SU-DHL-6 (cell line): ENCODE measurements at regions not wholly inside any gene's neighbourhood (a gene's known extent, or its start where the extent isn't known, plus 50 kb on each side); places are given as distances from the start of the nearest gene placed in this dataset.

Experiments
- H2AFZ ChIP-seq: fragments of 200-600 bp; sonication (generic); 2 replicates; pipeline ENCODE4 v1.6.1; 2014; ENCODE audit warnings: low read depth, mild to moderate bottlenecking, moderate library complexity, mixed read lengths, antibody characterized with exemption, low read length; ENCODE audit not compliant: severe bottlenecking
- H3F3A ChIP-seq: fragments of 200-600 bp; shearing (Covaris generic); 2 replicates; pipeline ENCODE4 v1.6.0; 2016; ENCODE audit warnings: antibody characterized with exemption, mild to moderate bottlenecking; ENCODE audit not compliant: insufficient read depth
- H3K27ac ChIP-seq: fragments of 200-600 bp; sonication (generic); 2 replicates; pipeline ENCODE4 v1.5.1; 2016; ENCODE audit warnings: low read depth, mild to moderate bottlenecking, low read length, moderate library complexity, mixed read lengths
- H3K27me3 ChIP-seq: fragments of 200-600 bp; sonication (generic), shearing (Covaris generic); 2 replicates; pipeline ENCODE4 v1.6.0; 2014; ENCODE audit warnings: mild to moderate bottlenecking, low read length
- H3K36me3 ChIP-seq: fragments of 200-600 bp; sonication (generic); 2 replicates; pipeline ENCODE4 v1.6.1; 2014; ENCODE audit warnings: mild to moderate bottlenecking, low read length, mixed read lengths
- H3K4me2 ChIP-seq: fragments of 300-600, 200-600 bp; shearing (Covaris generic), sonication (generic); 2 replicates; pipeline ENCODE4 v1.6.0; 2014; ENCODE audit warnings: low read length, low read depth, mild to moderate bottlenecking; ENCODE audit not compliant: poor library complexity, severe bottlenecking
- H3K4me3 ChIP-seq: fragments of 200-600 bp; sonication (generic); 2 replicates; pipeline ENCODE4 v1.5.1; 2014; ENCODE audit warnings: antibody characterized with exemption, low read length, mild to moderate bottlenecking, mixed read lengths; ENCODE audit not compliant: insufficient read depth, poor library complexity, severe bottlenecking
- H3K79me2 ChIP-seq: fragments of 200-600 bp; sonication (generic); 2 replicates; pipeline ENCODE4 v1.6.1; 2014; ENCODE audit warnings: mild to moderate bottlenecking, low read length, moderate library complexity; ENCODE audit not compliant: insufficient read depth
- H3K9ac ChIP-seq: fragments of 200-600 bp; sonication (generic); 2 replicates; pipeline ENCODE4 v1.7.0; 2014; ENCODE audit warnings: mild to moderate bottlenecking, low read length
- H3K9me2 ChIP-seq: fragments of 200-600 bp; sonication (generic); replicated peaks from 2 replicates; pipeline ENCODE4 v1.6.1; 2014; ENCODE audit warnings: low read length; ENCODE audit not compliant: insufficient read depth
- H3K9me3 ChIP-seq: fragments of 200-600 bp; sonication (generic); 2 replicates; pipeline ENCODE4 v1.6.1; 2014; ENCODE audit warnings: low read length, mixed read lengths; ENCODE audit not compliant: insufficient read depth
- H4K20me1 ChIP-seq: fragments of 200-600 bp; sonication (generic); 2 replicates; pipeline ENCODE4 v1.6.1; 2014; ENCODE audit warnings: low read depth, mild to moderate bottlenecking, antibody characterized with exemption, low read length, moderate library complexity, mixed read lengths
- EZH2phosphoT487 ChIP-seq: fragments of 200-600 bp; sonication (generic), shearing (Covaris generic); conservative IDR thresholded peaks from 2 replicates; pipeline ENCODE4 v1.6.1; 2018; ENCODE audit warnings: mild to moderate bottlenecking, antibody characterized with exemption, low read length, moderate library complexity, mixed read lengths
- TF ChIP-seq, protein P1 (sequence below): fragments of 200-600 bp; sonication (generic); IDR thresholded peaks from one replicate; pipeline ENCODE4 v1.5.1; 2017; ENCODE audit warnings: antibody characterized with exemption, mild to moderate bottlenecking, low read length, moderate library complexity; ENCODE audit not compliant: insufficient read depth, poor library complexity, severe bottlenecking

DNA sequence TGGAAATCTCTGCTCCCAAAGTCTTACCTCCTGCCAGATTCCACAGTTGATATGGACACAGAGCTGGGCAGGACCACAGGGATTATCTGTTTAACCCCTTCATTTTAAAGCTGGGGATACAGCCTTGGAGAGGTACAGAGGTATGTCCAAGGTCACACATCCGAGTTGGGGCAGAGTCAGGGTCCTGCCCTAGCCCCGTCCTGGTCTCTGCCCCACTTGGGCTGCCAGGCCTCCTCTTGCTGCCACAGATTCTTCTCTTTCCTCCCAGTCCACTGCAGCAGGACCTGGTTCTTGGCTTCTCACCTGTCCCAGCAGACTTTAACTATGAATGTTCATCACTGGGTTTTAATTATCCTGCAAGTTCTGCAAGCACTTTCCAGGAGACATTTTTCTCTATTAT, 258.3 kb downstream of the MATN1 start:
- no peak overlapping the region for H3K9ac ChIP-seq
- H3K9me2 ChIP-seq: no peaks in the 10 kb centered on the region
- H3K4me3 ChIP-seq: no peak overlapping the region
- TF ChIP-seq, protein P1, sequence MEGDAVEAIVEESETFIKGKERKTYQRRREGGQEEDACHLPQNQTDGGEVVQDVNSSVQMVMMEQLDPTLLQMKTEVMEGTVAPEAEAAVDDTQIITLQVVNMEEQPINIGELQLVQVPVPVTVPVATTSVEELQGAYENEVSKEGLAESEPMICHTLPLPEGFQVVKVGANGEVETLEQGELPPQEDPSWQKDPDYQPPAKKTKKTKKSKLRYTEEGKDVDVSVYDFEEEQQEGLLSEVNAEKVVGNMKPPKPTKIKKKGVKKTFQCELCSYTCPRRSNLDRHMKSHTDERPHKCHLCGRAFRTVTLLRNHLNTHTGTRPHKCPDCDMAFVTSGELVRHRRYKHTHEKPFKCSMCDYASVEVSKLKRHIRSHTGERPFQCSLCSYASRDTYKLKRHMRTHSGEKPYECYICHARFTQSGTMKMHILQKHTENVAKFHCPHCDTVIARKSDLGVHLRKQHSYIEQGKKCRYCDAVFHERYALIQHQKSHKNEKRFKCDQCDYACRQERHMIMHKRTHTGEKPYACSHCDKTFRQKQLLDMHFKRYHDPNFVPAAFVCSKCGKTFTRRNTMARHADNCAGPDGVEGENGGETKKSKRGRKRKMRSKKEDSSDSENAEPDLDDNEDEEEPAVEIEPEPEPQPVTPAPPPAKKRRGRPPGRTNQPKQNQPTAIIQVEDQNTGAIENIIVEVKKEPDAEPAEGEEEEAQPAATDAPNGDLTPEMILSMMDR: no peak
- no peak for TF ChIP-seq EZH2phosphoT487
- H3F3A ChIP-seq: no peaks in the 10 kb centered on the region
- no peak overlapping the region for H3K4me2 ChIP-seq
- H3K9me3 ChIP-seq: no peaks in the 10 kb centered on the region
- H3K36me3 ChIP-seq: no peaks in the 10 kb centered on the region
- H3K79me2 ChIP-seq: no peaks in the 10 kb centered on the region
- no peak overlapping the region for H2AFZ ChIP-seq
- no peaks in the 10 kb centered on the region for H4K20me1 ChIP-seq
- H3K27me3 ChIP-seq: no peaks in the 10 kb centered on the region
- H3K27ac ChIP-seq: no peak overlapping the region

DNA sequence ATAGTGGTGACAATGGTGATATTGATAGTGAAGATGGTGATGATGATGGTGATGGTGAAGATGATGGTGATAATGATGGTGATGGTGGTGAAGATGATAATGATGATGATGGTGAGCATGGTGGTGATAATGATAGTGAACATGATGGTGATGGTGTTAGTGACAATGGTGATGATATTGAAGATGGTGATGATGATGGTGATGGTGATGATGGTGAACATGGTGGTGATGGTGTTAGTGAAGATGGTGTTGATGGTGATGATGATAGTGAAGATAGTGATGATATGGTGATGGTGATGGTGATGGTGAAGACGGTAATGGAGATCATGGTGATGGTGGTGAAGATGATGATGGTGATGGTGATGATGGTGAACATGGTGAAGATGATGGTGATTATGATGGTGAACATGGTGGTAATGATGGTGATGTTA, 259.2 kb downstream of the MATN1 start:
- no peak overlapping the region for H3K4me2 ChIP-seq
- no peaks in the 10 kb centered on the region for H3K36me3 ChIP-seq
- no peak overlapping the region for H3K27ac ChIP-seq
- H4K20me1 ChIP-seq: no peaks in the 10 kb centered on the region
- H3K79me2 ChIP-seq: no peaks in the 10 kb centered on the region
- no peak overlapping the region for H3K4me3 ChIP-seq
- H2AFZ ChIP-seq: no peak overlapping the region
- TF ChIP-seq, protein P1: no peak
- no peak for TF ChIP-seq EZH2phosphoT487
- no peaks in the 10 kb centered on the region for H3F3A ChIP-seq
- H3K9me3 ChIP-seq: no peaks in the 10 kb centered on the region
- no peaks in the 10 kb centered on the region for H3K27me3 ChIP-seq
- H3K9ac ChIP-seq: no peak overlapping the region
- no peaks in the 10 kb centered on the region for H3K9me2 ChIP-seq

DNA sequence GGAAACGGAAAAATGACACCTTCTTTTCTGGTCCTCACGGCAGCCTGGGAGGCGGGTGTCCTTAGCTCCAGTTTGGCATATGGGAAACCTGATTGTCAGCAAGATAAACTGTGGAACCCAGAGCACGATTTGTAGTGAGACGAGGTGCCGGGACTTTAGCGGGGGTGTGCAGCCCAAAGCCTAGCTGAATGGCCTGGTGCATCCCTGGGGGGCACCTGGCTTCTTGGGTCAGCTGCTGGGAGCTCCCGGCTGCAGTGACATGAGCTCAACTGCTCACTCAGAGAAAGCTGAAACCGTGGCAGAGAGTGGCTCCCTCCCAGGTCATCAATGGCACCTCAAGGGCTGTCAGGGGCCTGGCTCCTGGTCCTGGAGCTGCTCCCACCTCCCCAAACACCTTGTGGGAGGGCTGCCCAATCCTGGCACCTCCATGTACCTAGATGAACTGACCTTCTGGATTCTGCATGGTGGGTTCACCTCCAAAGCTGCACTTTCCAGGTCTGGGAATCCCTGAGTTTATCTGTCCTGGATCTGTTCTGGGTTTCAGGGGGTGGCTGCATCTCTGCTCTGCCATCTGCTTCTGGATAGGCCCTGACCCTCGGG, 260.5 kb downstream of the MATN1 start:
- Histone ChIP-seq H3F3A (no peaks in the 10 kb centered on the region), H3K79me2 (no peaks in the 10 kb centered on the region), H4K20me1 (no peaks in the 10 kb centered on the region), H3K27ac (no peak overlapping the region), H3K4me2 (no peak overlapping the region), H3K9me3 (no peaks in the 10 kb centered on the region), H3K9ac (no peak overlapping the region), H3K4me3 (no peak overlapping the region), H3K27me3 (no peaks in the 10 kb centered on the region), H2AFZ (no peak overlapping the region), H3K9me2 (no peaks in the 10 kb centered on the region), H3K36me3 (no peaks in the 10 kb centered on the region)
- TF ChIP-seq EZH2phosphoT487: no peak
- TF ChIP-seq, protein P1: no peak
